Pancreas (tissue), 10 donors: ENCODE measurements at regions not wholly inside any gene's neighbourhood (a gene's known extent, or its start where the extent isn't known, plus 50 kb on each side); places are given as distances from the start of the nearest gene placed in this dataset.

Experiments
- ATAC-seq, 4 donors: fragments of 200-7000 bp; cut with Tn5 transposase; one replicate each; pipeline versions ENCODE4 v1.8.0 to v1.9.1; 2020; ENCODE audit warnings: mild to moderate bottlenecking in 4 of 4, moderate library complexity in 4 of 4
- DNase-seq, 6 donors: peaks; one replicate each; pipeline ENCODE4 v3.0.0-alpha.2; 2020
- FAIRE-seq: peaks from 2 replicates; lab custom pipeline; 2012; peaks lifted over from hg19 to GRCh38; lab: Jason Lieb, UNC
- H3K27ac ChIP-seq, 4 donors: fragments of 200-600 bp; sonication (generic); 1 replicate in 3 of 4; 2 replicates in 1 of 4; pipeline versions ENCODE4 v1.5.0 to v1.8.0; 2020
- H3K27me3 ChIP-seq, 4 donors: fragments of 200-600 bp; one replicate each; pipeline ENCODE4 v1.8.0; 2021
- H3K36me3 ChIP-seq, 3 donors: fragments of 200-600 bp; sonication (generic) in 1 of 3; one replicate each; pipeline versions ENCODE4 v1.5.0 to v1.8.0; 2020 to 2021
- H3K4me1 ChIP-seq, 3 donors: fragments of 200-600 bp; one replicate each; pipeline ENCODE4 v1.8.0; 2021
- H3K4me3 ChIP-seq, 4 donors: fragments of 200-600 bp; sonication (generic) in 2 of 4; one replicate each; pipeline versions ENCODE4 v1.5.0 to v1.8.0; 2020 to 2021
- H3K9me3 ChIP-seq, 4 donors: fragments of 200-600 bp; one replicate each; pipeline ENCODE4 v1.8.0; 2021
- WGBS, 2 donors: extraction: QIAGEN DNeasy Blood & Tissue Kit; methylation state at CpG; one replicate each; pipeline ENCODE4 v1.1.7; 2013; 5-methylcytosine and 5-hydroxymethylcytosine counted together
- intact Hi-C, 3 donors: fragments of 100-400 bp; cut with DNase I; formaldehyde crosslinking; loops; one replicate each; pipeline versions ENCODE4 v1.11.1 to v1.14.2; 2022
- TF ChIP-seq, protein P1 (sequence below), 4 donors: fragments of 200-600 bp; sonication (generic) in 3 of 4; IDR thresholded peaks; one replicate each; pipeline versions ENCODE4 v1.5.0 to v1.8.0; 2021; ENCODE audit warnings: antibody characterized with exemption in 4 of 4
- donor health status: healthy with polysubstance abuse.
- donor health status: DM: no; HTN: no; CAD: no; lungs with moderate emphysema.
- donor health status: DM: no; HTN: no; CAD: no.
- donor health status: control.
- donor health status: control.
- donor health status: Bipolar disorder and iron deficiency.
- donor health status: DM: yes; HTN: yes; CAD: no.
- donor health status: DM: no; HTN: no; CAD: no.
- donor health status: DM: no; HTN: no; CAD: no.
- donor health status: DM: yes; HTN: yes; CAD: no.

DNA sequence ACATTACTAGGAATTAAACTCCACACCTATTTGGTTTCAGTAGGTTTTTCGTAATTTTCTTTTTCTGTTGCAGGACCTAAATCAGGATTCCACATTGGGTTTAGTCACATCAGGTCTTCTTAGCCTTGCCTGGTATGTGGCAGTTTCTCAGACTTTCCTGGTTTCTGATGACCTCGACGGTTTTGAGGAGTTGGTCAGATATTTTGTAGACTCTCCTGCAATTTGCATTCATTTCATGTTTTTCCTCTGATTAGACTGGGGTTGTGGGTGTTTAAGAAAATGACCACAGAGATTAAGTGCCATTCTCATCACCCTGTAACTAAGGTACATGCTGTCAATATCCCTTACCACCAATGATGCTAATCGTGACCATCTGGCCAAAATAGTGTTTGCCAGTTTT is 97.3 kb upstream of the ST6GAL2 start:
- intact Hi-C loops = no loop called here
- 71 to 86% methylated on average over 4 of the region's 4 CpGs for WGBS, 2 donors
- DNase-seq (no peak), FAIRE-seq (no peak), ATAC-seq (no peak)
- Histone ChIP-seq H3K36me3 (no peaks in the 10 kb centered on the region), H3K27ac (no peak overlapping the region), H3K9me3 (no peaks in the 10 kb centered on the region), H3K27me3 (no peaks in the 10 kb centered on the region), H3K4me1 (no peaks in the 10 kb centered on the region), H3K4me3 (no peak overlapping the region)
- TF ChIP-seq, protein P1, sequence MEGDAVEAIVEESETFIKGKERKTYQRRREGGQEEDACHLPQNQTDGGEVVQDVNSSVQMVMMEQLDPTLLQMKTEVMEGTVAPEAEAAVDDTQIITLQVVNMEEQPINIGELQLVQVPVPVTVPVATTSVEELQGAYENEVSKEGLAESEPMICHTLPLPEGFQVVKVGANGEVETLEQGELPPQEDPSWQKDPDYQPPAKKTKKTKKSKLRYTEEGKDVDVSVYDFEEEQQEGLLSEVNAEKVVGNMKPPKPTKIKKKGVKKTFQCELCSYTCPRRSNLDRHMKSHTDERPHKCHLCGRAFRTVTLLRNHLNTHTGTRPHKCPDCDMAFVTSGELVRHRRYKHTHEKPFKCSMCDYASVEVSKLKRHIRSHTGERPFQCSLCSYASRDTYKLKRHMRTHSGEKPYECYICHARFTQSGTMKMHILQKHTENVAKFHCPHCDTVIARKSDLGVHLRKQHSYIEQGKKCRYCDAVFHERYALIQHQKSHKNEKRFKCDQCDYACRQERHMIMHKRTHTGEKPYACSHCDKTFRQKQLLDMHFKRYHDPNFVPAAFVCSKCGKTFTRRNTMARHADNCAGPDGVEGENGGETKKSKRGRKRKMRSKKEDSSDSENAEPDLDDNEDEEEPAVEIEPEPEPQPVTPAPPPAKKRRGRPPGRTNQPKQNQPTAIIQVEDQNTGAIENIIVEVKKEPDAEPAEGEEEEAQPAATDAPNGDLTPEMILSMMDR (IDR thresholded peaks at IDR 0.05) = no peak

DNA sequence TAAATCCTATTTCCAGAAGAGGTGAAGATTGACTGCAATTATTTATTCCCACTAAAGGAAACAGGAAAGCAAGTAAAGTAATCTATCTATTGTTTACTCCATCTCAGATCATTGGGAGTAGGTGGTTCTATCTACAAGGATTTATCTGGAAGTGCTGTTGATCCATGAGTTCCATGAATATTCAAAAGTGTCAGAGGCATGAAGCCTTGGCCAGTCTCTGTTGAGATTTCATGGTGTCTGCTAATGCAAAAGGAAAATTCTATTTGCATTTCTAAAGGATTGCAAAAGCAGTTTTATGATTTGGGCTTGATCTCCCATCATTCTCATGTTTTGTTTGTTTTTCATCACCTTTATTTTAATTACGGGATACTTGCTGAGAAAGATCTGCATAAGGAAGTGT is 102.4 kb upstream of the ST6GAL2 start:
- no peak overlapping the region for H3K4me3 ChIP-seq
- no peaks in the 10 kb centered on the region for H3K4me1 ChIP-seq
- ATAC-seq (no peak), DNase-seq (no peak), FAIRE-seq (no peak)
- TF ChIP-seq, protein P1 (IDR thresholded peaks at IDR 0.05) = no peak
- no peak overlapping the region for H3K27ac ChIP-seq
- H3K36me3 ChIP-seq = no peaks in the 10 kb centered on the region
- no peaks in the 10 kb centered on the region for H3K27me3 ChIP-seq
- H3K9me3 ChIP-seq = no peaks in the 10 kb centered on the region
- 55% methylated on average over 1 of the region's 1 CpG for WGBS, 2 donors
- intact Hi-C loops = no loop called here

DNA sequence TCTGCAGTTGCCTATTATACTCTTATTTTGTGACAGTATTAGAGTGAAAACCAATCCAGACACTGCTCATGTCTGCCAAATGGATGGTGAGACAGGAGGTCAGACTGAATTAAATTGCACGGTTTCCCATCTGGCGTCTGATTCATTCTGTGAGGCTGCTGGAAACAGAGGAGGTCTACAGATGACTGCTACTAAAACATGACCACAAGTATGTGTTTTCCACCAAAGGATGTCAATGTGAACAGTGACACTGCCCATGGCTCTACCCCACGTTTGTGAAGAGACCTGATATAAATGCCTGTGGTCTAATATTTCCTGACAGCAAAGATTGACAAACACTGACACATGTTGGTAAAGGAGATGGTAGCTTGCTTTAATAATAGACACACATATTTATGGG is 104.3 kb upstream of the ST6GAL2 start:
- H3K27me3 ChIP-seq = no peaks in the 10 kb centered on the region
- H3K9me3 ChIP-seq = no peaks in the 10 kb centered on the region
- no peaks in the 10 kb centered on the region for H3K36me3 ChIP-seq
- no peak overlapping the region for H3K4me3 ChIP-seq
- FAIRE-seq = no peak
- intact Hi-C loops = no loop called here
- H3K27ac ChIP-seq = no peak overlapping the region
- no peak for DNase-seq
- TF ChIP-seq, protein P1 (IDR thresholded peaks at IDR 0.05) = no peak
- H3K4me1 ChIP-seq = no peaks in the 10 kb centered on the region
- 46 to 64% methylated on average over 3 of the region's 3 CpGs for WGBS, 2 donors
- ATAC-seq = peak in 1 of 4 donors; percentile 51

DNA sequence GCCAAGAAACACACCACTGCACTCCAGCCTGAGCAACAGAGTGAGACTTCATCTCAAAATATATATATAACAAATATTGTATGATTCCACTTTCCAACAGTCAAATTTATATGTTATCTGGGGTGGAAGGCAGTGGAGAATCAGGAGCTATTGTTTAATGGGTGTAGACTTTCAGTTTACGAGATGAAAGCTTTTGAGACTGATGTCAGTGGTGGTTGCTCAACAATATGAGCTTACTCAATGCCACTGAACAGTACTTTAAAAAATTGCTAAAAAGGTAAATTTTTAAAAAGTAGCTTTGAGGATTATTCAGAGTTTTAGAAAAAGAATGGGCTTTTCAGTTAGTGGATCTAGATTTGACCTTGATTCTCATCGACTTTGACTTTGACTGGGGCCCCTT is 105.9 kb upstream of the ST6GAL2 start:
- TF ChIP-seq, protein P1 (IDR thresholded peaks at IDR 0.05) = no peak
- 57 to 83% methylated on average over 2 of the region's 2 CpGs for WGBS, 2 donors
- no peak overlapping the region for H3K27ac ChIP-seq
- no peak for ATAC-seq
- no peaks in the 10 kb centered on the region for H3K27me3 ChIP-seq
- no peaks in the 10 kb centered on the region for H3K9me3 ChIP-seq
- H3K4me1 ChIP-seq = no peaks in the 10 kb centered on the region
- intact Hi-C loops = no loop called here
- H3K36me3 ChIP-seq = no peaks in the 10 kb centered on the region
- DNase-seq = no peak
- no peak overlapping the region for H3K4me3 ChIP-seq
- FAIRE-seq = no peak

DNA sequence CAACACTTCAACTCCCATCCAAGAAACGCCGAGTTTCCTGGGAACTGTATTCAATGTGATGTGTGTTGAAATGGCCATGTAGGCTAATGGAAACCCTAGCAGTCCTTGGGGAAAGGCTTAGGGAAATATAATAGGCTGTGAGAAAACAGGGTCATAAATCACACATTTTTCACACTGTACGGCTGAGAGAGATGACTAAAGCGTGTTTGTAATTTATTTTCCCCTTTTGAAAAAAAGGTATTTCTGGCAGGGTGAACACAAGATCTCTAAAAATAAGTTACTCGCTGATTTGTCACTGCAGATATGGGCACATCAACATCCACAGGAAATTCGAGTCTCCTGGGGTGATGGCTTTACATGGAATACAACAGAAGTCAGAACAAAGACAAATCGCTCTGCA is 109.6 kb upstream of the ST6GAL2 start:
- Histone ChIP-seq H3K36me3 (no peaks in the 10 kb centered on the region), H3K9me3 (no peaks in the 10 kb centered on the region), H3K27ac (no peak overlapping the region), H3K4me1 (no peaks in the 10 kb centered on the region), H3K4me3 (no peak overlapping the region), H3K27me3 (no peaks in the 10 kb centered on the region)
- 22 to 32% methylated on average over 7 of the region's 7 CpGs for whole genome bisulfite sequencing, 2 donors
- TF ChIP-seq, protein P1 (IDR thresholded peaks at IDR 0.05) = no peak
- no peak for ATAC-seq
- no peak for FAIRE-seq
- no peak for DNase-seq
- intact Hi-C loops = no loop called here
